SH-SY5Y (cell line): ENCODE measurements at regions not wholly inside any gene's neighbourhood (a gene's known extent, or its start where the extent isn't known, plus 50 kb on each side); places are given as distances from the start of the nearest gene placed in this dataset.

Source experiments
- GATA2 ChIP-seq: IDR thresholded peaks from 2 replicates; pipeline ENCODE4 v1.6.1; 2011; ENCODE audit warnings: mild to moderate bottlenecking, low read depth, low read length
- GATA3 ChIP-seq: IDR thresholded peaks from 2 replicates; pipeline ENCODE4 v1.6.1; 2011; ENCODE audit warnings: low read depth, mild to moderate bottlenecking, low read length, moderate library complexity

GRCh38 chr2:8622924-8623465 lies 58.9 kb upstream of the ID2 start:
- no peak for TF ChIP-seq GATA2

- TF ChIP-seq GATA3 (no peak), GATA2 (no peak)
Measured at GRCh38 chr2:8623576-8623957, 58.3 kb upstream of the ID2 start.

- TF ChIP-seq GATA2: no peak
- TF ChIP-seq GATA3: no peak
Measured at GRCh38 chr2:8623958-8624591, 57.8 kb upstream of the ID2 start.

- TF ChIP-seq GATA3 (no peak), GATA2 (no peak)
Measured at GRCh38 chr2:8624855-8625398, 56.9 kb upstream of the ID2 start.

- no peak for TF ChIP-seq GATA2
- TF ChIP-seq GATA3: no peak
Measured at GRCh38 chr2:8625399-8626300, 56.2 kb upstream of the ID2 start.

GRCh38 chr2:8626572-8626971 lies 55.3 kb upstream of the ID2 start:
- TF ChIP-seq GATA3 (no peak), GATA2 (no peak)

- TF ChIP-seq GATA2 (no peak), GATA3 (no peak)
Measured at GRCh38 chr2:8627019-8627691, 54.7 kb upstream of the ID2 start.

- TF ChIP-seq GATA3 (no peak), GATA2 (no peak)
Measured at GRCh38 chr2:8627692-8628085, 54.2 kb upstream of the ID2 start.

- TF ChIP-seq GATA3: no peak
- TF ChIP-seq GATA2: no peak
Measured at GRCh38 chr2:8628179-8628865, 53.5 kb upstream of the ID2 start.

- TF ChIP-seq GATA2 (no peak), GATA3 (no peak)
Measured at GRCh38 chr2:8628866-8629209, 53.0 kb upstream of the ID2 start.

- TF ChIP-seq GATA2: no peak
- no peak for TF ChIP-seq GATA3
Measured at GRCh38 chr2:8629402-8629801, 52.5 kb upstream of the ID2 start.

GRCh38 chr2:8630676-8631464 lies 51.0 kb upstream of the ID2 start:
- TF ChIP-seq GATA3 (no peak), GATA2 (no peak)

- TF ChIP-seq GATA3 (no peak), GATA2 (no peak)
Measured at GRCh38 chr2:8631465-8632005, 50.3 kb upstream of the ID2 start.
